Activated T-cell treated with anti-CD3 and anti-CD28 coated beads for 48 hours (primary cell): ENCODE measurements at regions not wholly inside any gene's neighbourhood (a gene's known extent, or its start where the extent isn't known, plus 50 kb on each side); places are given as distances from the start of the nearest gene placed in this dataset.

Experiments
- DNase-seq: peaks from one replicate; pipeline ENCODE4 v3.0.0-alpha.2; 2020; ENCODE audit warnings: low read depth

GRCh38 chr13:48891586-48891985 is 84.1 kb upstream of the FNDC3A start:
- no peak for DNase-seq

GRCh38 chr13:48892053-48892687 is 83.5 kb upstream of the FNDC3A start:
- no peak for DNase-seq

- DNase-seq, result no peak
Observed at GRCh38 chr13:48892688-48893075, 83.0 kb upstream of the FNDC3A start.

GRCh38 chr13:48896312-48896711 is 79.4 kb upstream of the FNDC3A start:
- DNase-seq, result no peak

- DNase-seq, result no peak
Observed at GRCh38 chr13:48901781-48902180, 73.9 kb upstream of the FNDC3A start.

- DNase-seq, result no peak
Observed at GRCh38 chr13:48902368-48902767, 73.3 kb upstream of the FNDC3A start.

GRCh38 chr13:48904668-48905290 is 70.9 kb upstream of the FNDC3A start:
- DNase-seq, result no peak

GRCh38 chr13:48906200-48906599 is 69.5 kb upstream of the FNDC3A start:
- no peak for DNase-seq

GRCh38 chr13:48908381-48909055 is 67.2 kb upstream of the FNDC3A start:
- no peak for DNase-seq

- no peak for DNase-seq
Observed at GRCh38 chr13:48909056-48909389, 66.7 kb upstream of the FNDC3A start.

- no peak for DNase-seq
Observed at GRCh38 chr13:48910686-48911085, 65.0 kb upstream of the FNDC3A start.

- DNase-seq, result no peak
Observed at GRCh38 chr13:48919751-48920150, 56.0 kb upstream of the FNDC3A start.

- DNase-seq, result no peak
Observed at GRCh38 chr13:48920730-48921129, 55.0 kb upstream of the FNDC3A start.

GRCh38 chr13:48923376-48923775 is 52.3 kb upstream of the FNDC3A start:
- no peak for DNase-seq

GRCh38 chr13:48925001-48925400 is 50.7 kb upstream of the FNDC3A start:
- DNase-seq, result no peak
